ENCODE measurements at regions not wholly inside any gene's neighbourhood (a gene's known extent, or its start where the extent isn't known, plus 50 kb on each side); places are given as distances from the start of the nearest gene placed in this dataset.

GRCh38 chr10:57465155-57465554 is 802.5 kb downstream of the IPMK start:
- H3K9me3 Mint-ChIP-seq = peaks cover 6% of the 10 kb centered on the region
- ATAC-seq (replicated peaks; ENCODE audit: extremely low read depth, poor library complexity, severe bottlenecking) = no peak
- no peaks in the 10 kb centered on the region for H3K27me3 Mint-ChIP-seq
- H3K27ac Mint-ChIP-seq (ENCODE audit: low read depth) = no peak overlapping the region
- no peak for DNase-seq (ENCODE audit: low spot score in 2 of 2)
- no peaks in the 10 kb centered on the region for H3K36me3 Mint-ChIP-seq (ENCODE audit: insufficient read depth)
- no peaks in the 10 kb centered on the region for H3K4me1 Mint-ChIP-seq
- no peak overlapping the region for H3K4me3 Mint-ChIP-seq

GRCh38 chr10:57460540-57460939 is 807.2 kb downstream of the IPMK start:
- no peak overlapping the region for H3K4me3 Mint-ChIP-seq
- H3K9me3 Mint-ChIP-seq = peaks cover 9% of the 10 kb centered on the region
- no peaks in the 10 kb centered on the region for H3K4me1 Mint-ChIP-seq
- no peak overlapping the region for H3K27ac Mint-ChIP-seq (ENCODE audit: low read depth)
- H3K36me3 Mint-ChIP-seq (ENCODE audit: insufficient read depth) = no peaks in the 10 kb centered on the region
- ATAC-seq (replicated peaks; ENCODE audit: extremely low read depth, poor library complexity, severe bottlenecking) = no peak
- no peak for DNase-seq (ENCODE audit: low spot score in 2 of 2)
- H3K27me3 Mint-ChIP-seq = no peaks in the 10 kb centered on the region

- Mint-ChIP-seq H3K36me3 (ENCODE audit: insufficient read depth) (no peaks in the 10 kb centered on the region), H3K4me3 (no peak overlapping the region), H3K27ac (ENCODE audit: low read depth) (no peak overlapping the region), H3K4me1 (no peaks in the 10 kb centered on the region), H3K9me3 (peaks cover 9% of the 10 kb centered on the region), H3K27me3 (no peaks in the 10 kb centered on the region)
- ATAC-seq (replicated peaks; ENCODE audit: extremely low read depth, poor library complexity, severe bottlenecking) = no peak
- no peak for DNase-seq (ENCODE audit: low spot score in 2 of 2)
These were observed 809.7 kb downstream of the IPMK start for GRCh38 chr10:57457972-57458512.

GRCh38 chr10:57430376-57430775 is 837.3 kb downstream of the IPMK start:
- Mint-ChIP-seq H3K9me3 (peaks cover 10% of the 10 kb centered on the region), H3K27ac (ENCODE audit: low read depth) (no peak overlapping the region), H3K4me3 (no peak overlapping the region), H3K36me3 (ENCODE audit: insufficient read depth) (no peaks in the 10 kb centered on the region), H3K4me1 (no peaks in the 10 kb centered on the region), H3K27me3 (no peaks in the 10 kb centered on the region)
- no peak for DNase-seq (ENCODE audit: low spot score in 2 of 2)
- no peak for ATAC-seq (replicated peaks; ENCODE audit: extremely low read depth, poor library complexity, severe bottlenecking)

GRCh38 chr10:57420881-57421280 is 846.8 kb downstream of the IPMK start:
- H3K4me3 Mint-ChIP-seq = no peak overlapping the region

GRCh38 chr10:57418476-57418875 is 849.2 kb downstream of the IPMK start:
- DNase-seq (ENCODE audit: low spot score in 2 of 2) = no peak
- Mint-ChIP-seq H3K36me3 (ENCODE audit: insufficient read depth) (no peaks in the 10 kb centered on the region), H3K4me3 (no peak overlapping the region), H3K27ac (ENCODE audit: low read depth) (no peak overlapping the region), H3K4me1 (no peaks in the 10 kb centered on the region), H3K27me3 (no peaks in the 10 kb centered on the region), H3K9me3 (peaks cover 6% of the 10 kb centered on the region)
- no peak for ATAC-seq (replicated peaks; ENCODE audit: extremely low read depth, poor library complexity, severe bottlenecking)

More at GRCh38 chr10:57420881-57421280, 846.8 kb downstream of the IPMK start:
- no peaks in the 10 kb centered on the region for H3K4me1 Mint-ChIP-seq
- H3K27ac Mint-ChIP-seq (ENCODE audit: low read depth) = no peak overlapping the region
- H3K36me3 Mint-ChIP-seq (ENCODE audit: insufficient read depth) = no peaks in the 10 kb centered on the region
- ATAC-seq (replicated peaks; ENCODE audit: extremely low read depth, poor library complexity, severe bottlenecking) (no peak), DNase-seq (ENCODE audit: low spot score in 2 of 2) (no peak)
- H3K27me3 Mint-ChIP-seq = no peaks in the 10 kb centered on the region
- no peaks in the 10 kb centered on the region for H3K9me3 Mint-ChIP-seq

GRCh38 chr10:57395923-57396322 is 871.8 kb downstream of the IPMK start:
- Mint-ChIP-seq H3K4me3 (no peak overlapping the region), H3K9me3 (peaks cover 9% of the 10 kb centered on the region), H3K36me3 (ENCODE audit: insufficient read depth) (no peaks in the 10 kb centered on the region), H3K27ac (ENCODE audit: low read depth) (no peak overlapping the region), H3K27me3 (no peaks in the 10 kb centered on the region), H3K4me1 (no peaks in the 10 kb centered on the region)
- ATAC-seq (replicated peaks; ENCODE audit: extremely low read depth, poor library complexity, severe bottlenecking) (no peak), DNase-seq (ENCODE audit: low spot score in 2 of 2) (no peak)

- no peaks in the 10 kb centered on the region for H3K27me3 Mint-ChIP-seq
- H3K4me3 Mint-ChIP-seq = no peak overlapping the region
- ATAC-seq (replicated peaks; ENCODE audit: extremely low read depth, poor library complexity, severe bottlenecking) (no peak), DNase-seq (ENCODE audit: low spot score in 2 of 2) (no peak)
- H3K4me1 Mint-ChIP-seq = no peaks in the 10 kb centered on the region
- H3K27ac Mint-ChIP-seq (ENCODE audit: low read depth) = no peak overlapping the region
- H3K9me3 Mint-ChIP-seq = no peaks in the 10 kb centered on the region
- no peaks in the 10 kb centered on the region for H3K36me3 Mint-ChIP-seq (ENCODE audit: insufficient read depth)
These were observed 900.3 kb downstream of the IPMK start for GRCh38 chr10:57367412-57367811.

- ATAC-seq (replicated peaks; ENCODE audit: extremely low read depth, poor library complexity, severe bottlenecking) (no peak), DNase-seq (ENCODE audit: low spot score in 2 of 2) (no peak)
- Mint-ChIP-seq H3K27ac (ENCODE audit: low read depth) (no peak overlapping the region), H3K9me3 (no peaks in the 10 kb centered on the region), H3K4me3 (no peak overlapping the region), H3K4me1 (no peaks in the 10 kb centered on the region), H3K27me3 (no peaks in the 10 kb centered on the region), H3K36me3 (ENCODE audit: insufficient read depth) (no peaks in the 10 kb centered on the region)
These were observed 904.9 kb downstream of the IPMK start for GRCh38 chr10:57362811-57363210.

- no peak for DNase-seq (ENCODE audit: low spot score in 2 of 2)
- Mint-ChIP-seq H3K36me3 (ENCODE audit: insufficient read depth) (no peaks in the 10 kb centered on the region), H3K27me3 (no peaks in the 10 kb centered on the region), H3K9me3 (peaks cover 23% of the 10 kb centered on the region), H3K4me3 (no peak overlapping the region), H3K4me1 (no peaks in the 10 kb centered on the region), H3K27ac (ENCODE audit: low read depth) (no peak overlapping the region)
- ATAC-seq (replicated peaks; ENCODE audit: extremely low read depth, poor library complexity, severe bottlenecking) = no peak
These were observed 914.2 kb downstream of the IPMK start for GRCh38 chr10:57353403-57354003.

- no peaks in the 10 kb centered on the region for H3K27me3 Mint-ChIP-seq
- ATAC-seq (replicated peaks; ENCODE audit: extremely low read depth, poor library complexity, severe bottlenecking) = no peak
- H3K4me1 Mint-ChIP-seq = no peaks in the 10 kb centered on the region
- no peak overlapping the region for H3K4me3 Mint-ChIP-seq
- peaks cover 23% of the 10 kb centered on the region for H3K9me3 Mint-ChIP-seq
- H3K36me3 Mint-ChIP-seq (ENCODE audit: insufficient read depth) = no peaks in the 10 kb centered on the region
- H3K27ac Mint-ChIP-seq (ENCODE audit: low read depth) = no peak overlapping the region
- DNase-seq (ENCODE audit: low spot score in 2 of 2) = no peak
These were observed 916.6 kb downstream of the IPMK start for GRCh38 chr10:57351076-57351475.

- Mint-ChIP-seq H3K27me3 (no peaks in the 10 kb centered on the region), H3K27ac (ENCODE audit: low read depth) (no peak overlapping the region)
- ATAC-seq (replicated peaks; ENCODE audit: extremely low read depth, poor library complexity, severe bottlenecking) = no peak
These were observed 926.4 kb downstream of the IPMK start for GRCh38 chr10:57341294-57341693.

GRCh38 chr10:57338823-57339558 is 928.7 kb downstream of the IPMK start:
- no peak for ATAC-seq (replicated peaks; ENCODE audit: extremely low read depth, poor library complexity, severe bottlenecking)
- no peak overlapping the region for H3K4me3 Mint-ChIP-seq
- no peak overlapping the region for H3K27ac Mint-ChIP-seq (ENCODE audit: low read depth)
- no peaks in the 10 kb centered on the region for H3K36me3 Mint-ChIP-seq (ENCODE audit: insufficient read depth)
- no peaks in the 10 kb centered on the region for H3K27me3 Mint-ChIP-seq
- no peaks in the 10 kb centered on the region for H3K4me1 Mint-ChIP-seq
- peaks cover 3% of the 10 kb centered on the region for H3K9me3 Mint-ChIP-seq
- DNase-seq (ENCODE audit: low spot score in 2 of 2) = no peak

More at GRCh38 chr10:57341294-57341693, 926.4 kb downstream of the IPMK start:
- Mint-ChIP-seq H3K4me1 (no peaks in the 10 kb centered on the region), H3K4me3 (no peak overlapping the region), H3K9me3 (peaks cover 5% of the 10 kb centered on the region), H3K36me3 (ENCODE audit: insufficient read depth) (no peaks in the 10 kb centered on the region)
- no peak for DNase-seq (ENCODE audit: low spot score in 2 of 2)

All from central memory CD8-positive, alpha-beta T cell (primary cell).